HepG2 (cell line): ENCODE measurements at regions not wholly inside any gene's neighbourhood (a gene's known extent, or its start where the extent isn't known, plus 50 kb on each side); places are given as distances from the start of the nearest gene placed in this dataset.

Source experiments
- ATAC-seq: fragments of 200-7000 bp; cut with Tn5 transposase; 3 replicates; pipeline ENCODE4 v1.9.1; 2020; ENCODE audit warnings: mild to moderate bottlenecking, moderate library complexity
- BruUV-seq: library from RNA; stranded (reverse); fragments of 400-500 nt; replicated peaks from 2 replicates; lab custom pipeline; 2021; lab: Mats Ljungman, UMichigan
- CTCF ChIA-PET: fragments of 300-600 bp; formaldehyde crosslinking; extraction: SDS; loops from one replicate; lab custom pipeline; 2021; ENCODE audit warnings: low total read pairs, inconsistent platforms, low intra/inter-chr PET ratio; lab: Yijun Ruan, JAX
- POLR2A ChIA-PET: fragments of 350-600 bp; sonication (Branson Sonifier 250); formaldehyde crosslinking; loops from one replicate; lab custom pipeline; 2020; ENCODE audit warnings: antibody characterized with exemption, inconsistent platforms; lab: Yijun Ruan, JAX
- DNase-seq: peaks from one replicate; pipeline ENCODE4 v3.0.0-alpha.2; 2015; ENCODE audit warnings: low spot score
- FAIRE-seq: peaks from 3 replicates; lab custom pipeline; 2011; peaks lifted over from hg19 to GRCh38; lab: Jason Lieb, UNC
- H2AFZ ChIP-seq: one replicate; pipeline ENCODE4 v1.6.1; 2011; ENCODE audit warnings: low read length, inconsistent platforms
- H3K27ac ChIP-seq: fragments of 300-600 bp; 3 replicates; pipeline ENCODE4 v1.8.0; 2011; ENCODE audit warnings: mixed run types, mild to moderate bottlenecking, mixed read lengths, low read length, inconsistent platforms; ENCODE audit not compliant: insufficient read depth; ENCODE audit errors: extremely low read length
- H3K27me3 ChIP-seq, 2 experiments: fragments of 200-600 bp in 1 of 2; 2 replicates in 1 of 2; 3 replicates in 1 of 2; pipeline versions ENCODE4 v1.6.0 to v1.8.0; 2011; ENCODE audit warnings: low read length in 2 of 2, mild to moderate bottlenecking in 2 of 2, moderate library complexity in 2 of 2, inconsistent platforms in 1 of 2; ENCODE audit not compliant: insufficient read depth in 2 of 2, control insufficient read depth in 1 of 2
- H3K36me3 ChIP-seq, 2 experiments: fragments of 200-600 bp in 1 of 2; replicated peaks in 1 of 2; 2 replicates in 1 of 2; 3 replicates in 1 of 2; pipeline versions ENCODE4 v1.5.1 to v1.8.0; 2011; ENCODE audit warnings: low read length in 2 of 2, inconsistent platforms in 1 of 2; ENCODE audit not compliant: insufficient read depth in 2 of 2, control insufficient read depth in 1 of 2
- H3K4me1 ChIP-seq: 2 replicates; pipeline ENCODE4 v1.5.1; 2012; ENCODE audit warnings: low read length, inconsistent platforms; ENCODE audit not compliant: insufficient read depth
- H3K4me2 ChIP-seq: 2 replicates; pipeline ENCODE4 v1.6.0; 2011; ENCODE audit warnings: low read depth, low read length, inconsistent platforms
- H3K4me3 ChIP-seq, 3 experiments: fragments of 200-600 bp in 1 of 3; sonication (generic), shearing (Covaris generic) in 1 of 3; replicated peaks in 1 of 3; 2 replicates each; pipeline ENCODE4 v1.5.1; 2011 to 2016; ENCODE audit warnings: low read length in 3 of 3, inconsistent platforms in 2 of 3, low read depth in 2 of 3, mild to moderate bottlenecking in 2 of 3, control low read depth in 1 of 3, mixed read lengths in 1 of 3; ENCODE audit not compliant: insufficient read depth in 1 of 3
- H3K79me2 ChIP-seq: one replicate; pipeline ENCODE4 v1.6.1; 2011; ENCODE audit warnings: low read length, inconsistent platforms; ENCODE audit not compliant: insufficient read depth
- H3K9ac ChIP-seq: 2 replicates; pipeline ENCODE4 v1.6.0; 2011; ENCODE audit warnings: mild to moderate bottlenecking, low read depth, low read length, inconsistent platforms; ENCODE audit not compliant: insufficient read depth
- H3K9me3 ChIP-seq: 2 replicates; pipeline ENCODE4 v1.5.1; 2012; ENCODE audit warnings: mild to moderate bottlenecking, low read length
- H4K20me1 ChIP-seq: 2 replicates; pipeline ENCODE4 v1.6.0; 2011; ENCODE audit warnings: inconsistent platforms, mild to moderate bottlenecking, low read length, moderate library complexity; ENCODE audit not compliant: insufficient read depth
- ARNT2 ChIP-seq: sonication (generic); formaldehyde crosslinking; IDR thresholded peaks from 2 replicates; pipeline ENCODE4 v1.8.0; 2022; ENCODE audit warnings: mild to moderate bottlenecking, low read depth, missing genetic modification reagents, moderate library complexity
- GABPB1 ChIP-seq: IDR thresholded peaks from 2 replicates; pipeline ENCODE4 v1.6.1; 2016; ENCODE audit warnings: mild to moderate bottlenecking, missing genetic modification reagents, moderate library complexity, missing compliant biosample characterization
- HDAC1 ChIP-seq: sonication (generic); formaldehyde crosslinking; IDR thresholded peaks from 2 replicates; pipeline ENCODE4 v1.5.1; 2020; ENCODE audit warnings: mild to moderate bottlenecking, missing genetic modification reagents
- MYC ChIP-seq: sonication (generic); formaldehyde crosslinking; IDR thresholded peaks from 2 replicates; pipeline ENCODE4 v1.9.0; 2021; ENCODE audit warnings: missing genetic modification reagents, borderline replicate concordance
- NBN ChIP-seq: fragments of 450-650 bp; conservative IDR thresholded peaks from 2 replicates; pipeline ENCODE4 v1.6.1; 2017
- NR2C2 ChIP-seq: sonication (generic); formaldehyde crosslinking; IDR thresholded peaks from 2 replicates; pipeline ENCODE4 v1.4.0; 2020; ENCODE audit warnings: missing genetic modification reagents, mild to moderate bottlenecking, moderate library complexity, borderline replicate concordance
- POLR2AphosphoS2 ChIP-seq: IDR thresholded peaks from 2 replicates; pipeline ENCODE4 v1.6.1; 2011; ENCODE audit warnings: low read depth, low read length, improper control_type of control experiment
- RCOR2 ChIP-seq: IDR thresholded peaks from 2 replicates; pipeline ENCODE4 v1.6.1; 2016; ENCODE audit warnings: missing biosample characterization, missing genetic modification reagents
- ZNF124 ChIP-seq: sonication (generic); formaldehyde crosslinking; IDR thresholded peaks from 2 replicates; pipeline ENCODE4 v1.4.0; 2020; ENCODE audit warnings: missing genetic modification reagents
- ZNF234 ChIP-seq: sonication (generic); formaldehyde crosslinking; conservative IDR thresholded peaks from 2 replicates; pipeline ENCODE4 v1.5.1; 2020; ENCODE audit warnings: mild to moderate bottlenecking, missing genetic modification reagents
- ZNF546 ChIP-seq: sonication (generic); formaldehyde crosslinking; conservative IDR thresholded peaks from 2 replicates; pipeline ENCODE4 v1.8.1; 2023; ENCODE audit warnings: mild to moderate bottlenecking, missing genetic modification reagents
- ZSCAN21 ChIP-seq: sonication (generic); formaldehyde crosslinking; IDR thresholded peaks from 2 replicates; pipeline ENCODE4 v1.8.0; 2022; ENCODE audit warnings: mild to moderate bottlenecking, missing genetic modification reagents, moderate library complexity, borderline replicate concordance
- WGBS: methylation state at CpG from one replicate; pipeline ENCODE4 v1.1.6; 2017; ENCODE audit warnings: low lambda C conversion rate; 5-methylcytosine and 5-hydroxymethylcytosine counted together
- in situ Hi-C: cut with HindIII; loops from 2 replicates; pipeline ENCODE4 v1.10.0; 2017; ENCODE audit warnings: low pct_unique_long_range_greater_than_20kb; ENCODE audit not compliant: extremely low pct_ligation_motif_present
- intact Hi-C: fragments of 100-400 bp; cut with micrococcal nuclease; formaldehyde crosslinking; loops from one replicate; pipeline ENCODE4 v1.10.0; 2022; ENCODE audit not compliant: unreplicated experiment
- TF ChIP-seq, protein P1 (sequence below), 2 experiments: sonication (generic) in 1 of 2; formaldehyde crosslinking in 1 of 2; IDR thresholded peaks; 2 replicates each; pipeline versions ENCODE4 v1.5.1 to v1.6.1; 2011 to 2020; ENCODE audit warnings: borderline replicate concordance in 1 of 2, low read depth in 1 of 2, low read length in 1 of 2, mild to moderate bottlenecking in 1 of 2, missing genetic modification reagents in 1 of 2, moderate library complexity in 1 of 2
- TF ChIP-seq, protein P2 (sequence below): sonication (generic); formaldehyde crosslinking; IDR thresholded peaks from 2 replicates; pipeline ENCODE4 v1.8.1; 2023; ENCODE audit warnings: missing genetic modification reagents, mild to moderate bottlenecking, borderline replicate concordance
- TF ChIP-seq, protein P3 (sequence below): IDR thresholded peaks from 2 replicates; pipeline ENCODE4 v1.6.1; 2018; ENCODE audit warnings: missing genetic modification reagents
- TF ChIP-seq, protein P4 (sequence below): sonication (generic); formaldehyde crosslinking; IDR thresholded peaks from 2 replicates; pipeline ENCODE4 v1.4.0; 2020; ENCODE audit warnings: mild to moderate bottlenecking, missing genetic modification reagents

DNA sequence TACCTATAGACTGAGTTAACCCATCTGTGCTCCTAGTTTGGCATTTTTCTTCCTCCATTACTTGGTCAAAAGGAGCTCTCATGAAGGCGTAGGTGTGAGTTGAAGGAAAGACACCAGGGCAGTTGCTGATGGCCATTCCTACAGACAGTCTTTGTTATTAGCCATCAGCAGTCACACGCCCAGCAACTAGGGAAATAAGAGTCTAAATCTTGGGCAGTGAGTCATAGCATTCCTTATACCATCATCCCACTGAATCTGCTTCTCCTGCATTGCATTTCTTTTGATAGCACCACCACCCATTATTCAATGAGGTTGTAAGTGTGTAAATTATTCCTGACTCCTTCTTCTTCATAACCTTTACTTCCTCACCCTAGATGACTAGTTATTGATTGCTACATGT, 150.9 kb upstream of the IGF1 start (continued):
- TF ChIP-seq, protein P1, sequence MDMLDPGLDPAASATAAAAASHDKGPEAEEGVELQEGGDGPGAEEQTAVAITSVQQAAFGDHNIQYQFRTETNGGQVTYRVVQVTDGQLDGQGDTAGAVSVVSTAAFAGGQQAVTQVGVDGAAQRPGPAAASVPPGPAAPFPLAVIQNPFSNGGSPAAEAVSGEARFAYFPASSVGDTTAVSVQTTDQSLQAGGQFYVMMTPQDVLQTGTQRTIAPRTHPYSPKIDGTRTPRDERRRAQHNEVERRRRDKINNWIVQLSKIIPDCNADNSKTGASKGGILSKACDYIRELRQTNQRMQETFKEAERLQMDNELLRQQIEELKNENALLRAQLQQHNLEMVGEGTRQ (IDR thresholded peaks at IDR 0.05; ENCODE audit: low read depth, low read length), result no peak
- TF ChIP-seq, protein P1 (CRISPR knock-in tag; IDR thresholded peaks at IDR 0.05; ENCODE audit: borderline replicate concordance), result no peak
- no peak for TF ChIP-seq HDAC1
- TF ChIP-seq, protein P2, sequence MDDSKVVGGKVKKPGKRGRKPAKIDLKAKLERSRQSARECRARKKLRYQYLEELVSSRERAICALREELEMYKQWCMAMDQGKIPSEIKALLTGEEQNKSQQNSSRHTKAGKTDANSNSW, result no peak
- no peak for TF ChIP-seq ZNF546 (CRISPR knock-in tag)
- TF ChIP-seq RCOR2 (CRISPR knock-in tag), result no peak
- no peak for TF ChIP-seq NR2C2 (CRISPR knock-in tag)
- TF ChIP-seq ZSCAN21 (CRISPR knock-in tag), result no peak
- no peak for TF ChIP-seq GABPB1
- no peak for TF ChIP-seq MYC (CRISPR knock-in tag)
- TF ChIP-seq POLR2AphosphoS2, result no peak
- no peak for TF ChIP-seq ARNT2

DNA sequence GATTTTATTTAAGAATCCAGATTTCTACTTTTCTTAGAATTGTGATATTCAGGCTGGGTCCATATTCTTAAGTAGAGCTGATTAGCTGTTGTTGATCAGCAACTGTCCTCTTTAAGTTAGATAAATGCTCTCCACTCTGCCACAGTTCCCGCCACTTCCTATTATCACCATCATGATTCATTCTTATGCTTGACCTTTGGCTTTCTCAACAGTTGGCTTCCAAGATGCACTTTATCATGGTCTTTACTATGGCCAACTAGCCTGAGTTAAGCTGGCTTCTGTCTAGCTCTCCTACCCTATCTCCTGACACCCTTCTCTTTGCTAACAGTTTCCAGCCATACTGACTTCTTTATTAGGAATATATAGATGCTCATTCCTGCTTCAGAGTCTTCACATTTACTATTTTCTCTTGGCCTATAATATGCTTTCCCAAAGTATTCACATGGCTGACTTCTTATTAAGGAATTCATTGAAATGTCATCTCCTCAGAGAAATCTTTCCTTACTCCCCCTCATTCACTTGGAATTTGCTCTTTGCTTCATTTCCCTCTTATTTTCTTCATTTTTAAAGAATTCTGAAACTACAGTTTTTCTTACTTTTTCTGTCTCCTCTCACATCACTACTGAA, 149.0 kb upstream of the IGF1 start:
- CTCF ChIA-PET, result no interaction called here
- no TSS peak for BruUV-seq
- FAIRE-seq, result no peak
- TF ChIP-seq, protein P3, sequence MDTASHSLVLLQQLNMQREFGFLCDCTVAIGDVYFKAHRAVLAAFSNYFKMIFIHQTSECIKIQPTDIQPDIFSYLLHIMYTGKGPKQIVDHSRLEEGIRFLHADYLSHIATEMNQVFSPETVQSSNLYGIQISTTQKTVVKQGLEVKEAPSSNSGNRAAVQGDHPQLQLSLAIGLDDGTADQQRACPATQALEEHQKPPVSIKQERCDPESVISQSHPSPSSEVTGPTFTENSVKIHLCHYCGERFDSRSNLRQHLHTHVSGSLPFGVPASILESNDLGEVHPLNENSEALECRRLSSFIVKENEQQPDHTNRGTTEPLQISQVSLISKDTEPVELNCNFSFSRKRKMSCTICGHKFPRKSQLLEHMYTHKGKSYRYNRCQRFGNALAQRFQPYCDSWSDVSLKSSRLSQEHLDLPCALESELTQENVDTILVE, result no peak
- TF ChIP-seq, protein P4, sequence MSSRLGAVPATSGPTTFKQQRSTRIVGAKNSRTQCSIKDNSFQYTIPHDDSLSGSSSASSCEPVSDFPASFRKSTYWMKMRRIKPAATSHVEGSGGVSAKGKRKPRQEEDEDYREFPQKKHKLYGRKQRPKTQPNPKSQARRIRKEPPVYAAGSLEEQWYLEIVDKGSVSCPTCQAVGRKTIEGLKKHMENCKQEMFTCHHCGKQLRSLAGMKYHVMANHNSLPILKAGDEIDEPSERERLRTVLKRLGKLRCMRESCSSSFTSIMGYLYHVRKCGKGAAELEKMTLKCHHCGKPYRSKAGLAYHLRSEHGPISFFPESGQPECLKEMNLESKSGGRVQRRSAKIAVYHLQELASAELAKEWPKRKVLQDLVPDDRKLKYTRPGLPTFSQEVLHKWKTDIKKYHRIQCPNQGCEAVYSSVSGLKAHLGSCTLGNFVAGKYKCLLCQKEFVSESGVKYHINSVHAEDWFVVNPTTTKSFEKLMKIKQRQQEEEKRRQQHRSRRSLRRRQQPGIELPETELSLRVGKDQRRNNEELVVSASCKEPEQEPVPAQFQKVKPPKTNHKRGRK (CRISPR knock-in tag), result no peak
- TF ChIP-seq, protein P1 (IDR thresholded peaks at IDR 0.05; ENCODE audit: low read depth, low read length), result no peak
- TF ChIP-seq, protein P1 (CRISPR knock-in tag; IDR thresholded peaks at IDR 0.05; ENCODE audit: borderline replicate concordance), result no peak
- no peak for TF ChIP-seq NBN
- no peak for TF ChIP-seq ZNF234 (CRISPR knock-in tag)
- no peak for TF ChIP-seq ZNF124 (CRISPR knock-in tag)

More for the DNA sequence above, 149.0 kb upstream of the IGF1 start:
- no peaks in the 10 kb centered on the region for H3K79me2 ChIP-seq
- H3K4me3 ChIP-seq, result no peak overlapping the region
- H3K9me3 ChIP-seq, result peaks cover 28% of the 10 kb centered on the region
- H3K4me1 ChIP-seq, result no peaks in the 10 kb centered on the region
- in situ Hi-C loops, result no loop called here
- no peak for ATAC-seq
- WGBS, result 42% methylated on average over 1 of the region's 1 CpG
- H3K27me3 ChIP-seq, result no peaks in the 10 kb centered on the region
- no peak overlapping the region for H2AFZ ChIP-seq
- intact Hi-C loops, result no loop called here
- H4K20me1 ChIP-seq, result no peaks in the 10 kb centered on the region
- POLR2A ChIA-PET, result no interaction called here
- no peak overlapping the region for H3K9ac ChIP-seq
- no peak for DNase-seq
- H3K27ac ChIP-seq, result no peak overlapping the region
- no peak overlapping the region for H3K4me2 ChIP-seq
- no peaks in the 10 kb centered on the region for H3K36me3 ChIP-seq
